HG02759 (cell line): ENCODE measurements at regions not wholly inside any gene's neighbourhood (a gene's known extent, or its start where the extent isn't known, plus 50 kb on each side); places are given as distances from the start of the nearest gene placed in this dataset.
"Not testable (repeated sequence)": the region's sequence is repeated elsewhere in the genome, so short reads cannot be mapped to it uniquely, and the experiment has no call there.

Experiments
- ATAC-seq: cut with Tn5 transposase; IDR thresholded peaks from one replicate; pipeline ENCODE4 v1.9.1; 2021; ENCODE audit warnings: mild to moderate bottlenecking, moderate library complexity; ENCODE audit not compliant: unreplicated experiment

DNA sequence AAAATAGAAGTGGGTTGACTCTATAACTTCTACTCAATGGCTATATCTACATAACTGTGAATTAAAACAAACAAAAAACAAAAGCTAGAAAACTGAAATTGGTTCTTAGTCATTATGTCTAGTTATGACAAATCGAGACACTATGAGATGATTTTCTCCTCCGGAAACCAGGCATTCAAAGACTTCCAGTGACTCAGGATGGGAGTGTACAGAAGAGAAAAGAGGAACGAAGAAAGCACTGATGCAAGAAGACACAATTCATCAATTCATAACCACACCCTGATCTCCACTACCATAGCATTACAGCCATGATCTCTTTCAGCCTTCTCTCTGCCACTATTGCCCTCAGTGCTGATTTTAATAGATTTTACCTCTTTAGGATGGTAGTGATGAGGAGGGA lies 253.6 kb downstream of the CBLL2 start:
- ATAC-seq, result peak; percentile 98

DNA sequence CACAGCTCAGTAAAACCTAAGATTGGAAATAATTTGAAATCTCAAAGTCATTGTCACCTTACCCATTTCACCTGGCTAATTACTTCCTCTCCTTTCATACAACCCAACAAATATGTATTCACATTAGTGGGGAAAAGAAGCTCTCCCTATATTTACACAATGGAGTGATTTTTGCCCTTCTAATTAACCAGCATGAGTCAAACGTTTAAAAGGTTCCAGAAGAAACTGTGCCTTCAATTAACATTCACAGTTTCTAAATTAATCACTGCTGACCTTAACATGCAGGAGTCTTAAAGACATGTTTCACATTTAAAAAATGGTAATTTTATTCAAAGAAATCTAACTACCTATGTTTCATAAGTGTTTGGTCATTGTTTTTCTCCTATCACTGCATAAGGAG lies 254.6 kb downstream of the CBLL2 start:
- no peak for ATAC-seq

DNA sequence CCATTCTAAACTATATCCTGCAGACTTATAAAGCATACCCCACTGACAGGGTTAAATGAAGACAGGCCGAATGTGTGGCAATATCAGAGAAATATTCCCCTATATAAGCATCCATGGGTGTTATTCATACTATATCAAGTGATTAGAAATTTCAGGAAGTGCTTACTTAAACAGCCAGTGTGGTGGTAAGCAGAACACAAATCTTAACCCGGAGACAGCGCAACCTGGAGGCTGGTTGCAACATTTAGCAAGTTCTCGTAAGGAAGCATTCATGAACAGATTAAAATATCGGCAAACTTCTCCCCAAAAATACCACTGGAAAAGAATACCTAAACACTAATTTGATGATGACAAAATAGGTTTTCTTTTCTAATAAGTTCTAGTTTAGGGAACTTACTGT lies 261.2 kb downstream of the CBLL2 start:
- no peak for ATAC-seq

DNA sequence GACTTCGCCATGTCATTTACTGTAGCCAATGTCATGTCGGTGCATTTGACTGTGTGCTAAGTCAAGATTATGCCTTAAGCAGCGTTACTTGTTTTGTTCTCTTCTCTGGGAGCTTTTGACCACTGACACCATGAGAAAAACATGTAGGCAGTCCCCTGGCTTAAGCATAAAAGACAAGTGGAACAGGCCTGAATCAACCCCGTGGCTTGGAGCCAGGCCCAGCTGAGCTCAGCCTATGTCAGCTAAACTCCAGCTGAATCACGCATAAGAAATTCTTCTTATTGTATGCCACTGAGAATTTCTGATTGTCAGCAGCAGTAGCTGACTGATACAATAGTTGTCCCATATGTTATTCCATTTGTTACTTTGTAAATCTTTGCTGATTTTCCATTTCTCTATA lies 261.9 kb downstream of the CBLL2 start:
- no peak for ATAC-seq

DNA sequence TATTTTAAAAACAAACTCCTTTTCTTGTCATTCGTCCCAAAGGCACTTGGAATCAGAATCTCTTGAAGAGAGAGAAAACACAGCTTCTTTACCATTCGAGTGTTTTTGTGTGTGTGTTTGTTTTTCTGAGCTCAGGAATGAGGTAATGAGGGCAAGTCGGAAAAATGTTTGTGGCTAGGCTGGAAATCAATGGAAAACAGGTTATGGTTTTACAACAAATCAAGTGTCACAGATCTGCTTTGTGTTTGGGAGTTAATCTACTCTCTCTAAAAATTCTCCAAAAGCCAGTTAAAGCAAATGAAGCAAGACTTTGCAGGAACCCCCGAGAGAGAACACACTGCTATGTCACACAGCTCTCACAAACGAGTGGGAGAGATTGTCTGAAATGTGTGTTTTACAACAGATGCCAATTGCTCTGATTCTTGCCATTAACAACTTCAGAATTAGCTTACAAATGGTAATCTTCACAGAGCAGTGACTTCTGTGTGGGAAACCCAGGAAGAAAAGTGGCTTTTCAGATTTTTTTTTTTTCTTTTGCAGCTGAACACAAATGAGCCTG lies 264.1 kb downstream of the CBLL2 start:
- no peak for ATAC-seq

DNA sequence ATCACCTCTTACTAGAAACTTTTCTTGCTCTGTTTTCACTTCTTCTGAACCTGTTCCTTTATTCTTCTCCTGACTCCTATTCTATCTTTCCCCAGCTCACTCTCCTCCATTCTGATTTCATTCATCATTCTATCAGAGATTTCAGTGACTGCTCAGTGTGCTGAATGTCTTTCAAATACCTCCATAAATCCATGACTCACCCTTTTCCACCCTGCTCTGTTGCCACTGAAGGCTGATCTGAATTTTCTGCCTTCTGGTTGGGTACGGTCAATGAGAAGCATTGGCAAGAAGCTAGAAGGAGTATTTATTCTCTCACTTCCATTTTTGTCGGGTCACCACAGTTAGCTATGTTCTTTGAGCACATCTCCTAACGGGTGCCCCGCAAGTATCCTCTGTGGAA lies 265.9 kb downstream of the CBLL2 start:
- no peak for ATAC-seq

DNA sequence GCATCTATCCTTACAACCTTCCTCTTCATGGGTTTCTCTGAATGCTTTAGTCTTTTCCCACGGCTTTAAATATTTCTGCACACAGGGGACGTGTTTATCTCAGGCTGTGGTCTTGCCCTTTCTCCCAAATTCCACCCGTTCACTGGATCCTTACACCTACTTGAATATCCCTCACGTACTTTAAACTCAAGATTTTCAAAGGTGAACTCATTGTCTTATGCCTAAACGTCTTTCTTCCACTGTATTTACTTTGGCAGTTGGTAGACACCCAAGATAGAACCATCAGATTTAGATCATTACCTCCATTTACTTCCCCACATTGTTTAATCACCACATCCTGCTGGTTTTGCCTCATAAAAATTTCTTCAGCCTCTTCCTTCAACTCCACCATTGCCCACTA lies 269.2 kb downstream of the CBLL2 start:
- ATAC-seq, result no peak

DNA sequence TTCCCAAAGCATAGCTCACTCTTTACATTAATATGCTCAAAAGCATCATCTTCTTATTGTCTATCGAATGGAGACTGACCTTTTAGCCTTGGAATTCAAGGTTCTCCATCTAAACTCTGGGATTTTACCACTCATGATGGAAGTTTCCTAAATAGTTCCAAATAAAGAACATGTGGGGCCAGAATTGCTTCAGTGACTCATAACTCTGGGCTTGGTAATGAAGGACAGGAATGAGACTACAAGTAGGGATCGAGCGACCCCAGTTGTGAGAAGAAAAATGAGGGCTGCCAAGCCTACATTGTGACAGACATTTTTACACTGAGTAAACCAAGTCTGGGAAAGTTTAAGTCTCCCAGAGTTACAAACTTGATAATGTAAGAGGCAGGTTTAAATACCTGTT lies 269.9 kb downstream of the CBLL2 start:
- no peak for ATAC-seq

DNA sequence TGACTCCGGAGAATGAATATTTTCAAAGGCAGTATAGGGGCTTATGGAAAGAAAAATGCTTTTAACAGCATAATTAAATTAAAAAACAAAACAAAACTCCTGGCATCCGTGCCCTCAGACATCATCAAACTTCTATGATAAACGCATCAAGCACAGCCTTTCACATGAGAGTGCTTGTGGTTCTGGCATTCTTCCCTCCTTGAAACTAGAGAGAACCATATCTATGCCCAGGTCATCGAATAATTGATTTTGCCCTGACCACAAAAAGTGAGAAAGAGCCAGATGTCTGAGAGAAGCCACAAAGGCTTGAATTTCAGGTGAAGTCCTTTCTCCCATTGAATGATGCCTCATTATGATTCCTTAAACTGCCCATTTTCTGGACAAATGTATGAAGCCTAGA lies 286.8 kb downstream of the CBLL2 start:
- ATAC-seq, result no peak

DNA sequence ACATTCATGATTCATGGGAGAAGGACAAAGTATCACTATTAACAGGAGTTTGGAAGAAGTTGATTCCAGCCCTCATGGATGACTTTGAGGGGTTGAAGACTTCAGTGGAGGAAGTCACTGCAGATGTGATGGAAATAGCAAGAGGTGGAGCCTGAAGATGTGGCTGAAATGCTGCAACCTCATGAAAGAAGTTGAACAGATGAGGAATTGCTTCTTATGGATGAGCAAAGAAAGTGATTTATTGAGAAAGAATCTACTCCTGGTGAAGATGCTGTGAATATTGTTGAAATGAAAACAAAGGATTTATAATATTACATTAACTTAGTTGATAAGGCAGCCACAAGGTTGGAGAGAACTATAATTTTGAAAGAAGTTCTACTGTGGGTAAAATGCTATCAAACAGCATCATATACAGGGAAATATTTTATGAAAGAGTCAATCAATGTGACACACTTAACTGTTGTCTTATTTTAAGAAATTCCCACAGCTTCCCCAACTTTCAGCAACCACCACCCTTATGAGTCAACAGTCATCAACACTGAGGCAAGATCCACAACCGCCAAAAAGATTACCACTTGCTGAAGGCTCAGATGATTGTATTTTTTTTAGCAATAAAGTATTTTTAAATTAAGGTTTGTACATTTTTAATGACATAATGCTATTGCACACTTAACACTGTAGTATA lies 302.6 kb downstream of the CBLL2 start:
- ATAC-seq, result no peak

DNA sequence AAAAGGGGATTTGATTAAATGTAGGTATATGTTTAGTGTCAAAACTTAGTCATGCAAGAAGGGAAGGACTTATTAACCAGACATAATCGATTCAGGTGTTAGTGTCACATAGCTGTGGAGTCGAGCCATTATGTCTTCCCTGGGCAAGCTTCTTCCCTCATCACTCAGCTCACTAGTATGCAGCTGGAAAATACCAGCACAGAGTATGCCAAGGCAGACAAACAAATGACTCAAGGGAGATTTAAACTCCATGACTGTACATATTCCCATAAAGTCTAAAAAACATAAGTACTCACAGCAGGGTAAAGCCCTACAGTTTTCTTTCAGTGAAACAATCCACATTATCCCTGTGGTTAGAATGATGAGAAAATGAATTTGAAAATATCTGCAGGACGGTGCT lies 304.5 kb downstream of the CBLL2 start:
- no peak for ATAC-seq

DNA sequence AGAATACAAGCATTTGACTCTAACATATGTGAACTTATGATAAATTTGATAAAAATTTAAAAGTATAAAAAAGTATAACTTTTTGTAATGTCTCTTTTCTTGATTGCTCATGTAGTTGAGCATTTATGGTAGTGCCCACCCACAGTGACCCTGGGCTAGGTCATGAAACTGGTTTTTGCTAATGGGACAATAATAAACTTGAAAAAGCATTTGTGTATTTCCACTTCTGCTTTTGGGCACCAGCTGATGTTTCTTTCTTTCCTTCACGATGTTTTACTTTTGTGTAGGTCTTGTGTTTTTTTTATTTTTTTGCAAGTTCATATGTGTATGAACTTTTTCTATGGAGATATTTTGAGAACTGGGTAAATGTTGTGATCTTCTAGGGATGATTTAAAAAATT lies 313.1 kb downstream of the CBLL2 start:
- no peak for ATAC-seq

DNA sequence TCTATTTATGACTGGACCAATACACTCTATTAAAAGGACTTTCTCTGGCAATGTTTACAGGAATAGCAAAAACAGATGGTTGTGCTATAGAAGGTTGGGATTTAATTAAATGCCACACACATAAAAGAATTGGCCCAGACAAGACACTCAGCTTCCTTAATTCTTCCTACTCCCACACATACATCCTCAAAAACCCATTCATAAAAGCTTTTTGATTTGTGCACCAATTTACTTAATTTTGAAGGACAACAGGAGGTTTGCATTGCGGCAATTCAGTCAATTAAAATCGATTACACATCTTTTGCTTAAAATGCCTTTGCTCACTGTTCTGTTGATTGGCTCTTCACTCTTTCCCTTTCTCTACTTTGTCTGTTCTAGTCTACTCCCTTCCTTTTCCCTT lies 317.1 kb downstream of the CBLL2 start:
- no peak for ATAC-seq

DNA sequence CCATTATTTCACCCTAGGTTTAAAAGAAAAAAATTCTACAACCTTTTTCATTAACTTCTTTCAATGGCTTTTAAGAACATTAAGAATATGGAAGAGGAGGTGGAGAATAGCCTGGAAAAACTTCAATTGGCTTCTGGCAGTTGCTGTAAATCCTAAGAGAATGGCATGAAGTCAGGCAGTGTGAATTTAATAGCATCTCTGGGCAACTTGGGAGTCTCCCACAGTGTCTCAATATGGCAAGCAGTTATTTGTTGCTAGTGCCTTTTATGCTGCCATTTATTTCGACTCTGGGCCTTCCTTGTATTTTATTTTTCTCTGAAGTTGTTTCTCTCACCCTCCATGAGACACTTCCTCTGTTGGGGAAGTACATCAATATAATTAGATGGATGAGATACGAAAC lies 322.1 kb downstream of the CBLL2 start:
- ATAC-seq, result no peak

DNA sequence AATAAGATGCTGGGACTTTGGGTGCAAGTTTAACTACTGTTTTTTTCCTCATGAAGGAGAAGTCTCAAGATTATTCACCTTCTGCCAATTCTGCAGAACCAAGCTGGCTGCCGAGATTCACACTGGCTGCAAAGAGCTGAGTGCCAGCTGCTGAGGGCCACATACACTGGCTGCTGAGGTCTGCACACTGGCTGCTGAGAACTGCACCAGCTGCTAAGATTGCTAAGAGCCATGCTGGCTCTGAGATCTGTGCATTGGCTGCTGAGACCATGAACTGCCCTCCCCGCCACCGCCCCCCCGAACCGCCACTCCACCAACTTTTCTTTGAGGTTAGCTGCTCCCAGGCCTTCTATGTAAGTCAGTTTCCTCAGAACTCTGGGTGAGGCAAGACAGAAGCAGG lies 330.3 kb downstream of the CBLL2 start:
- ATAC-seq, result no peak

DNA sequence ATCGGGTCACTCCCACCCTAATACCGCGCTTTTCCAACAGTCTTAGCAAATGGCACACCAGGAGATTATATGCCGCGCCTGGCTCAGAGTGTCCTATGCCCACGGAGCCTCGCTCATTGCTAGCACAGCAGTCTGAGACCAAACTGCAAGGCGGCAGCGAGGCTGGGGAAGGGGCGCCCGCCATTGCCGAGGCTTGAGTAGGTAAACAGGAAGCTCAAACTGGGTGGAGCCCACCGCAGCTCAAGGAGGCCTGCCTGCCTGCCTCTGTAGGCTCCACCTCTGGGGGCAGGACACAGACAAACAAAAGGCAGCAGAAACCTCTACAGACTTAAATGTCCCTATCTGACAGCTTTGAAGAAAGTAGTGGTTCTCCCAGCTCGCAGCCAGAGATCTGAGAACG lies 336.7 kb downstream of the CBLL2 start:
- not testable (repeated sequence) for ATAC-seq

DNA sequence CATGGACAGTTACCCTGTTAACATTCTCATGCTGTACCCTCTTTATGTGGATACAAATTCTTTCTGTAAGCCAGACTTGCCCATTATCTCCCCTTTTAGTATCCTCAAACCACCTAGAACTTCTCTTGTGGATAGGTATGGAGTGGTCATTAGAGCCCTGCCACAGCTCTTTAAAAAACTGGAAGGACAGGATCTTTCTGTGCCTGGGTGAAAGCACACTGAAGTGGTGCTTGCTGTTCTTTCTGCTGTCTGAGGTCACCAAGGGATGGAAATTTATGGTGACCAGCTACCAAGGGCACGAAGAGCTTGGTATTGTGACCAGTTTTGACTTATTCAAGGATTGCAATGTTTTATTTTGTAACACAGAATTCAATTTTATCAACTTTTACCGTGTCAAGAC lies 344.2 kb downstream of the CBLL2 start:
- ATAC-seq, result no peak

DNA sequence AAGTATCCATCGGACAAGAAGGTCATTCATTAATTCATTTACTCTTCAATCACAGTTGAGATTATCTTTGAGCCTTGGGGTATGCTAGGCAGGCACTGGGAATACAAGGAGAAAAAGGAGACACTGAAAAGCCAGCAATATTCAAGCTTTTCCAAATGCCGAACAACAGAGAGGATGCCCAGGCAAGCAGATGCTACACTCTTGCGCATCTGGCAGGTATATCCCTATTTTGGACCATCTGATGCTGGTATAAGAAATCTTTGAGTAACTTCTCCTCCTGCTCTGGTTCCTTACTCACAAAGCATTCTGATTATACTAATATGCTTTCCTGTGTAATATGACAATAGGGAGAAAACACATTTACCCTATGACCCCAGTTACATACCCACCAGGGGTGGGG lies 354.9 kb downstream of the CBLL2 start:
- no peak for ATAC-seq

DNA sequence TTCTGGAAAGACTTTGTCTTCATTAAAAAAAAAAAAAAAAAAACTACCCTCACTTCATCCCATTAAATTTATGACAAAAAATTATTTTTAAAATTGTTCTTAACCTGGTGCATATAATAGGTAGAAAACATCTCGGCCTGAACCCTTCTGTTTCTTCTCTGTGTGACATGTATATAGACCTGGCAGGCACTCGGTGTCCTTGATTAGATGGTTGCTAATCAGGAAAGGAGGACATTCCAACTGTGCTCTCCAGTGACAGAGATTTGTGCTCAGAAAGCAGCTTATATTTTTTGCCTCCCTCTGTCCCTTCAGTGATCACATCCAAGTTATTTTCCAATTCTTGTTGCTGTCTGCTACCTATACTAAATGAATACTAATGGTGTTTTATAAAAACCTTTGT lies 355.6 kb downstream of the CBLL2 start:
- ATAC-seq, result no peak

DNA sequence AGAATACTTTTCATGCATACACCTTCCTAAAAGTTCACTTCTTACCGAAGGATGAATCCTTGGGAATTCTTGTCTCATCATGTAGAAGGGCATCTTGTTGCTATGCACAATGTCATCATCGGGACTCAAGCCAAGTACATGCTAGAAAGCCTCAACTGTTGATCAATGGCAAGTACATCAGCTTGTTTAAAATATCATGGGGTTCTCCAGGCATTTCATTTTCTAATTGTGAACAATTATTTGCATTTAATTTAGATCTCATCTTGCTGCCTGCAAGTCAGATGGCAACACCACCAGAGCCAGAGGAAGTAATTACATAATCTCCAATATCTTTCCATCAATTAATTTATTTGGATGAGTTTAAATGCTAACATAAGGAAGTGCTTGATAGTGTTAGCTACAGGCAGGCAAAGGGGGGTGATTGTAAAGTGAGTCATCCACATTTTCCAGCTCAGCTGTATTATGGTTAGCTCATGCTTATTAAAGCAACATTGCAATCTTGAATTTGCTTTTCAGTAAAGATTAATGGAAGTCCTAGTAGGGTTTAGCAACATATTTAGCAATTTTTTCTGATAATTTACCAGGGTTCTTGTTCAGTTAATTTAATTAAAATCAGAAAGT lies 356.5 kb downstream of the CBLL2 start:
- ATAC-seq, result no peak

DNA sequence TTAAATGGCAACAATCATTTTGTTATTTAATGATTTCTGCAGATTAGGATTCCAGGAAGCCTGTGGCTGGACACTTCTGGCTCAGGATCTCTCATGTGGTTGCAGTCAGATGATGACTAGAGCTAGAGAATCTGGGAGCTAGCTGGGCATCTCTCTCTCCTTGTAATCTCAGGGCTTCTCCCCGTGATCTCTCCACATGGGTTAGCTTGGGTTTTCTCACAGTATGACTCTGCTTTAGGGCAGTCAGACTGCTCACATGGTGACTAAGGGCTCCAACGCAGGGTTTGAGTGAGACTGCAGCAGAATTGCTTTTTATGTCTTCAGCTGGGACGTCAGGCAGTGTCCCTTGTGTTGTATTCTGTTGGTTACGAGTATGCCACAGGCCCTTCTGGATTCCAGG lies 361.4 kb downstream of the CBLL2 start:
- no peak for ATAC-seq

DNA sequence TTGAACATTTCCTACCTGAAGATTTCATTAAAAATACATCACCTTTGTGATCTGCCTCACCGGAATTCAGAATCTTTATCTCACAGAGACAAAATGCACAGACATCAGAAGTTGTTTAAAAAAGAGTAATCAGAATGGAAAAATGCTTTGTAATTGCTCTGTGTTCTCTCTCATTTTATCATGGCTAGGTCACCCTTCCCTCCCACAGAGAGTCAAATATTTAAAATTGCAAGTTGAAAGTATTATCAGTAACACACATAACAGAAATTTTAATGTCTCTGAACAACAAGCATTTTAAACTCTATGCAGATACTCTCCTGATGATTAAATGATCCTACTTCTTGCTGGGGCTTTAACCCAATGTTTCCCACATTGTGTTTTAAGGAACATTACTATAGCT lies 362.0 kb downstream of the CBLL2 start:
- no peak for ATAC-seq

DNA sequence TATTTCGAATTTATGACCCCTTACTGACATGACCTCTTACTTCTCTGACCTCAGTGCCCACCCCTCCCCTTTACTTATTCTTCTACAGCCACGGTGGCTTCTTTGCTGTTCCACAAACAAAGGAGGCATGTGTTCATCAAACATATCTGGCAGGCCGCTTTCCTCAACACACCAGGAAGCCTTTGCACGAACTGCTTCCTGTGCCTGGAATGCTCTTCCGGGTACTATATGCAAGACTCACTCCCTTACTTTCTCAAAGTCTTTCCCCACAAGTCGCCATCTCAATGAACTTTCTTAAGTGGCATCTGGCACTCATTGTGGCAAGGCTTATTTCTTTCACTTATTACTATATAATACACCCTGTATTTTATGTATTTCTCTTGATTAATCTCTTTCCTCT lies 351.5 kb upstream of the DDX53 start:
- no peak for ATAC-seq
